ENCODE measurements at regions not wholly inside any gene's neighbourhood (a gene's known extent, or its start where the extent isn't known, plus 50 kb on each side); places are given as distances from the start of the nearest gene placed in this dataset.

- no peak for TF ChIP-seq POLR2A (IDR thresholded peaks at IDR 0.05)
- TF ChIP-seq CTCF (IDR thresholded peaks at IDR 0.05 in 8 of 11, conservative IDR thresholded peaks at IDR 0.05 in 3 of 11), result no peak
- no peak for TF ChIP-seq POLR2AphosphoS5 (IDR thresholded peaks at IDR 0.05)
Measured at GRCh38 chr2:144320491-144320890, 199.4 kb downstream of the ZEB2 start.

Data from spleen (tissue), 7 donors.